KMS-11 (cell line): ENCODE measurements at regions not wholly inside any gene's neighbourhood (a gene's known extent, or its start where the extent isn't known, plus 50 kb on each side); places are given as distances from the start of the nearest gene placed in this dataset.
"Not testable (repeated sequence)": the region's sequence is repeated elsewhere in the genome, so short reads cannot be mapped to it uniquely, and the experiment has no call there.

ENCODE experiments used
- H2AFZ ChIP-seq: fragments of 200-600 bp; sonication (generic); 2 replicates; pipeline ENCODE4 v1.6.1; 2016; ENCODE audit warnings: antibody characterized with exemption, mixed run types, low read depth
- H3K27ac ChIP-seq: fragments of 200-600 bp; sonication (generic); 2 replicates; pipeline ENCODE4 v1.6.1; 2016; ENCODE audit warnings: mild to moderate bottlenecking, mixed run types
- H3K27me3 ChIP-seq: fragments of 200-600 bp; sonication (generic); 2 replicates; pipeline ENCODE4 v1.6.1; 2017; ENCODE audit warnings: mild to moderate bottlenecking, low read depth, mixed run types, moderate library complexity; ENCODE audit not compliant: insufficient read depth
- H3K36me3 ChIP-seq: fragments of 200-600 bp; sonication (generic); 2 replicates; pipeline ENCODE4 v1.6.1; 2017; ENCODE audit warnings: mild to moderate bottlenecking, mixed run types; ENCODE audit not compliant: insufficient read depth
- H3K4me1 ChIP-seq: fragments of 200-600 bp; sonication (generic); 2 replicates; pipeline ENCODE4 v1.6.1; 2016; ENCODE audit warnings: mild to moderate bottlenecking, low read depth, mixed run types; ENCODE audit not compliant: poor library complexity, severe bottlenecking
- H3K4me2 ChIP-seq: fragments of 200-600 bp; sonication (generic); 2 replicates; pipeline ENCODE4 v1.7.0; 2016; ENCODE audit warnings: mild to moderate bottlenecking, mixed run types
- H3K4me3 ChIP-seq: fragments of 200-600 bp; sonication (generic); IDR thresholded peaks from 2 replicates; pipeline ENCODE4 v1.6.1; 2017; ENCODE audit warnings: low read depth, low read length, mixed read lengths; ENCODE audit not compliant: insufficient read depth
- H3K79me2 ChIP-seq: fragments of 200-600 bp; sonication (generic); 2 replicates; pipeline ENCODE4 v1.6.1; 2016; ENCODE audit warnings: low read depth, mixed run types; ENCODE audit not compliant: insufficient read depth
- H3K9ac ChIP-seq: fragments of 200-600 bp; sonication (generic); 2 replicates; pipeline ENCODE4 v1.6.1; 2016; ENCODE audit warnings: mild to moderate bottlenecking, mixed run types
- H4K20me1 ChIP-seq: fragments of 200-600 bp; sonication (generic); 2 replicates; pipeline ENCODE4 v1.6.1; 2016; ENCODE audit warnings: mild to moderate bottlenecking, mixed run types; ENCODE audit not compliant: insufficient read depth
- TF ChIP-seq, protein P1 (sequence below): fragments of 200-600 bp; sonication (generic); conservative IDR thresholded peaks from 2 replicates; pipeline ENCODE4 v1.6.1; 2017; ENCODE audit warnings: low read depth, mild to moderate bottlenecking, antibody characterized with exemption, low read length, moderate library complexity, mixed read lengths

DNA sequence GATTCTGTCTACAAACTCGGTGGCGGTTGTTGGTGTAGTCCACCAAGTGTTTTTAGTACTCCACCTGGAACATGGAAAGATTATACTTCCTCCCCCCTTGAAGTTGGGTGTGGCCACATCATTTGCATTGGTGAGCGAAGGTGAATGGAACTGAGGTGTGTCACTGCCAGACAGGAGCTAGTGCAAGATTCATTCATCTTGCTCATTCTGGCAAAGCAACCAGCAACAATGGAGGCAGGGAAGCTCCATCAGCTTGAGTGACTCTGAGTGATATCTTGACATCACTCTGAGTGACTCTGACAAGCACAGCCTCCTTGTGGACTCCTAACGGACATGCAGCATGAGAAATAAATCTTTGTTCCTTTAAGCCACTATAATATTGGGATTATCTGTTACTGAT is 54.7 kb upstream of the SLC1A4 start:
- H4K20me1 ChIP-seq, result no peaks in the 10 kb centered on the region
- no peak overlapping the region for H3K9ac ChIP-seq
- no peak overlapping the region for H2AFZ ChIP-seq
- H3K27ac ChIP-seq, result no peak overlapping the region
- peaks cover 64% of the 10 kb centered on the region for H3K4me1 ChIP-seq
- H3K4me2 ChIP-seq, result no peak overlapping the region
- no peaks in the 10 kb centered on the region for H3K27me3 ChIP-seq
- H3K79me2 ChIP-seq, result peaks cover 8% of the 10 kb centered on the region; the same call in 1 of the 2 replicates
- TF ChIP-seq, protein P1, sequence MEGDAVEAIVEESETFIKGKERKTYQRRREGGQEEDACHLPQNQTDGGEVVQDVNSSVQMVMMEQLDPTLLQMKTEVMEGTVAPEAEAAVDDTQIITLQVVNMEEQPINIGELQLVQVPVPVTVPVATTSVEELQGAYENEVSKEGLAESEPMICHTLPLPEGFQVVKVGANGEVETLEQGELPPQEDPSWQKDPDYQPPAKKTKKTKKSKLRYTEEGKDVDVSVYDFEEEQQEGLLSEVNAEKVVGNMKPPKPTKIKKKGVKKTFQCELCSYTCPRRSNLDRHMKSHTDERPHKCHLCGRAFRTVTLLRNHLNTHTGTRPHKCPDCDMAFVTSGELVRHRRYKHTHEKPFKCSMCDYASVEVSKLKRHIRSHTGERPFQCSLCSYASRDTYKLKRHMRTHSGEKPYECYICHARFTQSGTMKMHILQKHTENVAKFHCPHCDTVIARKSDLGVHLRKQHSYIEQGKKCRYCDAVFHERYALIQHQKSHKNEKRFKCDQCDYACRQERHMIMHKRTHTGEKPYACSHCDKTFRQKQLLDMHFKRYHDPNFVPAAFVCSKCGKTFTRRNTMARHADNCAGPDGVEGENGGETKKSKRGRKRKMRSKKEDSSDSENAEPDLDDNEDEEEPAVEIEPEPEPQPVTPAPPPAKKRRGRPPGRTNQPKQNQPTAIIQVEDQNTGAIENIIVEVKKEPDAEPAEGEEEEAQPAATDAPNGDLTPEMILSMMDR, result no peak
- H3K36me3 ChIP-seq, result no peaks in the 10 kb centered on the region
- no peak overlapping the region for H3K4me3 ChIP-seq

DNA sequence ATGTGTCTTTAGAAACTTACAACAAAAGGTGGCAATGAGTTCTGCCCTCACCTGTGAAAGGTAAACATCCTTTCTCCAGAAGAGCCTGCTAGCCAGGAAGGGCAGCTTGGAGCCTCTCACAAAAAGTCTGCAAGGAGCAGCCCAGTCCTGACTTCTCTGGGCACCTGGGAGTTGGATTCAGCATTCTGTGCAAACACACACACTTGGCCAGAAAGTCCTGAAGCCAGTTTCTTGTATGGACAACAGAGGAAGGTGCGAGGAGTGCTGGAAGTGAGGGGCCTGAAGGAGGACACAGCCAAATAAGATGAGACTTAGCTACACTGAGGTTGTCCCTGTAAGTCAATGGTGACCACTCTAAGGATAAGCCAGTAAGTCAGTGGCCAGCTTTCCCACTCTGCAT is 52.4 kb upstream of the SLC1A4 start:
- TF ChIP-seq, protein P1, result no peak
- peak overlapping the region; percentile 87 for H3K27ac ChIP-seq
- peak overlapping the region; percentile 69; the same call in 1 of the 2 replicates for H3K9ac ChIP-seq
- H2AFZ ChIP-seq, result peak overlapping the region; percentile 57; the same call in 1 of the 2 replicates
- no peaks in the 10 kb centered on the region for H3K27me3 ChIP-seq
- peak overlapping the region; percentile 96 for H3K4me2 ChIP-seq
- H3K4me3 ChIP-seq, result no peak overlapping the region
- peaks cover 8% of the 10 kb centered on the region; the same call in 1 of the 2 replicates for H3K79me2 ChIP-seq
- H3K4me1 ChIP-seq, result peaks cover 83% of the 10 kb centered on the region
- no peaks in the 10 kb centered on the region for H3K36me3 ChIP-seq
- no peaks in the 10 kb centered on the region for H4K20me1 ChIP-seq

DNA sequence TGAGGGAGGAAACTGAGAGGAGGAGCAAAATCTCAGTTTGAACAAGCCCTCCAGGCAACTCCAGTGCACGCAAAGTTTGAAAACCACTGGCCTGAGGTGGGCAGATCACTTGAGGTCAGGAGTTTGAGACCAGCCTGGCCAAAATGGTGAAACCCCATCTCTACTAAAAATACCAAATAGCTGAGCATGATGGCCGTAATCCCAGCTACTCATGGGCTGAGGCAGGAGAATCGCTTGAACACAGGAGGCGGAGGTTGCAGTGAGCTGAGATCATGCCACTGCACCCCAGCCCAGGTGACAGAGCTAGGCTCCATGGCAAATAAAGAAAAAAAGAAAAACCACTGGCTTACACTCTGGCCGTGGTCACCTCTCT is 51.9 kb upstream of the SLC1A4 start:
- Histone ChIP-seq H3K9ac (peak overlapping the region; percentile 69), H3K4me2 (peak overlapping the region; percentile 96), H3K4me1 (peaks cover 83% of the 10 kb centered on the region), H2AFZ (peak overlapping the region; percentile 57), H3K27ac (peak overlapping the region; percentile 87)
- not testable (repeated sequence) for H3K27me3 ChIP-seq, H3K4me3 ChIP-seq, H3K79me2 ChIP-seq, H3K36me3 ChIP-seq, H4K20me1 ChIP-seq

DNA sequence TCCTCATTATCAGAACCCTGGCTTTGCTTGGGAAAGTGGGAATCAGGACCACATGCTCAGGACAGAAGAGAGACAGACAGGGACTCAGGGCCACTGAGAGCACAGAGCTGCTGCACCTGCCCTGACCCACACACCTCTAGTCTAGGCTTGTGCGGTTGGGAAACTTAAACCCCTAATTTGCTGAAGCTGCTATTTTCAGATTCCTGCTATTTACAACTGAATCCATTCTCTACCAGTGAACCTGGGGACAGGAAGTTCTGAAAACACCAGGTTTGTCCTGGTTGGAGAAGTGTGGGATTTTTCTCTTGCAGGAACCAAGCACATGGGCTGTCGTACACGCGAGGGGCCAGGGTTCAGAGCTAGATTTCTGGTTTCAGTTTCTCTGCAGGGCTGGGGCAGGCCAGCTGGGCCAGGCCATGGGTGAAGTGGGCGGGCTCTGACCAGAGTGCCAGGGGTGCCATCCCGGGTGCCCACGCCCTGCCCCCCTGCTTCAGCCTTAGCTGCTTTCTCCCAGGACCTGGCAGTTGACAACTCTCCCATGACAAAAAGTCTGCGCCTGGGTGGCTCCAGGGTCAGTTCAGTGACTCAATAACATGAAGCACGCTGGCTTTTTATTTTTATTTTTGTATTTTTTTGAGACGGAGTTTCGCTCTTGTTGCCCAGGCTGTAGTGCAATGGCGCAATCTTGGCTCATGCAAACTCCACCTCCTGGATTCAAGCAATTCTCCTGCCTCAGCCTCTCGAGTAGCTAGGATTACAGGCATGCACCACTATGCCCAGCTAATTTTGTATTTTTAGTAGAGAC is 51.3 kb upstream of the SLC1A4 start:
- Histone ChIP-seq H3K4me2 (peak overlapping the region; percentile 96), H3K9ac (peak overlapping the region; percentile 69), H3K79me2 (peaks cover 8% of the 10 kb centered on the region; the same call in 1 of the 2 replicates), H3K27me3 (no peaks in the 10 kb centered on the region), H2AFZ (peak overlapping the region; percentile 57), H3K4me1 (peaks cover 78% of the 10 kb centered on the region), H4K20me1 (no peaks in the 10 kb centered on the region), H3K36me3 (no peaks in the 10 kb centered on the region), H3K4me3 (no peak overlapping the region), H3K27ac (peak overlapping the region; percentile 87)
- TF ChIP-seq, protein P1, result no peak

DNA sequence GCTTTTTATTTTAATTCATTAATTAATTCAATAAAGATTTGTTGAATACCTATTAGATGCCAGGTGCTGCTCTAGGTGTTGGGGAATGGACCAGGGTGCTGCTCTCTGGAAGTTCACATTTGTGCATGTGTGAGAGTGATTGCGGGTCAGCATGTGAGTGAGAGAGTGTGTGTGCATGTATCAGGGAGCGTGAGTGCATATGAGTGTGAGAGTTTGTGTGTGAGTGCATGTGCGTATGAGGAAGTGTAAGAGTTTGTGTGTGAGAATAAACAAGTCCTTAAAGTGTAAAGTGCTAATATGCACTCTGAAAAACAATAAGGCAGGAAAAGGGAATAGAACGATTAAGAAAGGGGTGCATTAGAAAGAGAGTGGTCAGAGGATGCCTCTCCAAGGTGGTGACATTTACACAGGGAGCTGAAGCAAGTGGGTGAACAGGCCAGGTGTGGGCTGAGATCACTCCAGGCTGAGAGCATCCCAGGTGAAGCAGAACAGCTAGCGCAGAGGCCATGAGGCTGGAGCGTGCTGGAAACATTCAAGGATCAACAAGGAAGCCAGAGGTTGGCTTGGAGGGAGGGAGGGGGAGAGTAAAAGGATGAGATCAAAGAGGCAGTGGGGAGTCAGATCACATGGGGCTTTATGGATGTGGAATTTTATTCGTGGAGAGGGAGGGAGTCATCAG is 50.5 kb upstream of the SLC1A4 start:
- Histone ChIP-seq H3K4me1 (peaks cover 69% of the 10 kb centered on the region), H2AFZ (peak overlapping the region; percentile 57; the same call in 1 of the 2 replicates), H3K4me3 (peak overlapping the region; percentile 53), H3K36me3 (no peaks in the 10 kb centered on the region), H3K79me2 (peaks cover 8% of the 10 kb centered on the region; the same call in 1 of the 2 replicates), H3K27me3 (no peaks in the 10 kb centered on the region), H3K9ac (peak overlapping the region; percentile 69), H3K4me2 (peak overlapping the region; percentile 96), H4K20me1 (no peaks in the 10 kb centered on the region), H3K27ac (peak overlapping the region; percentile 87)
- TF ChIP-seq, protein P1, result no peak
